HG02623 (cell line): ENCODE measurements at regions not wholly inside any gene's neighbourhood (a gene's known extent, or its start where the extent isn't known, plus 50 kb on each side); places are given as distances from the start of the nearest gene placed in this dataset.

ENCODE experiments used
- ATAC-seq: cut with Tn5 transposase; IDR thresholded peaks from one replicate; pipeline ENCODE4 v1.9.1; 2021; ENCODE audit warnings: moderate library complexity; ENCODE audit not compliant: unreplicated experiment

DNA sequence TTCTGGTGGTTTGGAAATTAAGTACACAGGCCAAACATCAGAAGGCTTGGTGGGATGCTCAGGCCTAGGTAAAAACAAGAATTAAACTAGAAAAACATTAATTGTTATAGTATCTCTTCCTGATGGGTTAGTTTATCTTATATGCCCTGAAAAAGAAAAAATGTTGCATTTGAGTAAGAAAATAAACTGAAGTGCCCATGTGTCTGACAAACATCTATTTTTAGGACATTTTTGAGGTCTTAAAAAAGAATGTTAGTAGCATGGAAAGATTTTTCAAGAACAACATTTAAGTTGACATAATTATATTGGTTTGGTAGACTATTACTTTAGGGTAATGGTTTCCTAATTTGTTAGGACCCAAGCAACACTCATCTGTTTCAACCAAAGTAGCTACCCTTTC, 140.1 kb upstream of the RND3 start:
- no peak for ATAC-seq

DNA sequence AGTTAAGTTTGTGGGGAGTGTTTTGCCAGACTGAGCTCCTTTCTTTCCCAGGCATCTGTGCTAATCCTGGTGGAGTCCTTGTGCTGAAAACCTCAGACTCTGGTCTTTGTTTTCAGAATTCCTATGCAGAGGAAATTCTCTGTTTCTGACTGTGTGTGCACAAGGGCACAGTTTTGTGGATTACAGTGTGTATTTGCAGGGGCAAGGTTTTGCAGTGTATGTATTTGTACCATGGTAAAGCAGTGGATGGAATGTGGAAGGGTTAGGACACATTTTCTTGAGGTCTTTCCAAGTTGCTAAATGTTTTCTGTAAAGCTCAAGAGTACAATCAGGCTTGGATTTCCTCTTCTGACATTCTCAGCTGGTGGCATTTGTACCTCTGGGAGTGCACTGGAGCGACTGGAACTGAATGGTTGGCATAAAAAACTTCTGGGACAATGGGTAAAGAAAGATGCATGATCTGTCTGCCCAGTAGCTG, 139.5 kb upstream of the RND3 start:
- ATAC-seq, result no peak

DNA sequence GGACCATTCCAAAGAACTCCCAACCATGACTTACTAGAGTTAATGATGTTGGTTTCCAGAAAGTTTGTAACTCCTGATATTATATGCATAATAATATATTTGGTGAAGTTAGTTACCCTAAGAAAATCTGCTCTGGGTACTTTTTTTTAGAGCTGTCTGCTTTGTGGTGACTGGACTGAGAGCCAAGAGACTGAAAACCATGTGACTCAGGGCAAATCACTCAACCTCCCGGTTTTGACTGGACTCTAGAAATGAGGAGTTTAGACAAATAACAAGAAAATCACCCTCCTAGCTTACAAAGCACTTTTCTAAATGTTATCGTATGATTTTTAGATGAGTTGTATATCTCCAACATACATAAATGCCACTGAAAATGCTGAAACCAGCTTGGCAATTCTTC, 138.3 kb upstream of the RND3 start:
- no peak for ATAC-seq

DNA sequence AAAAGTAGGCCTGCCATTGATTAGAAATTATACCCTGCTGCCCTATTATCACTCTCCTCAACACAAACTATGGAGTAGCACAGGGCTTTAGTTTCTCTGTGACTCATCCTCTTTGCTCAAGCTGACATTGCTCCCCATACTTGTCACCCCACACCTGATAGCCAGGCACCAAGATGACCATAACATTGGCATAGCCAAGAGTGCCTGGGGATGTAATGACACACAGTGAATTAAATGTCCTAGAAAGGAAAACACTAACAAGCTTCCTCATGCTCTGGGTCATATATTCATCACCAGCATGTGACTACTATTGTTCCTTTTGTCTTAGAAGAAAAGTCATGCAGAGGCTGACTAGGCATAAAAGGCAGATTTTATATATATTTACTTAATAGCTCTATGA, 137.8 kb upstream of the RND3 start:
- ATAC-seq, result no peak

GRCh38 chr2:150624001-150624401, 136.5 kb upstream of the RND3 start:
- ATAC-seq, result no peak

DNA sequence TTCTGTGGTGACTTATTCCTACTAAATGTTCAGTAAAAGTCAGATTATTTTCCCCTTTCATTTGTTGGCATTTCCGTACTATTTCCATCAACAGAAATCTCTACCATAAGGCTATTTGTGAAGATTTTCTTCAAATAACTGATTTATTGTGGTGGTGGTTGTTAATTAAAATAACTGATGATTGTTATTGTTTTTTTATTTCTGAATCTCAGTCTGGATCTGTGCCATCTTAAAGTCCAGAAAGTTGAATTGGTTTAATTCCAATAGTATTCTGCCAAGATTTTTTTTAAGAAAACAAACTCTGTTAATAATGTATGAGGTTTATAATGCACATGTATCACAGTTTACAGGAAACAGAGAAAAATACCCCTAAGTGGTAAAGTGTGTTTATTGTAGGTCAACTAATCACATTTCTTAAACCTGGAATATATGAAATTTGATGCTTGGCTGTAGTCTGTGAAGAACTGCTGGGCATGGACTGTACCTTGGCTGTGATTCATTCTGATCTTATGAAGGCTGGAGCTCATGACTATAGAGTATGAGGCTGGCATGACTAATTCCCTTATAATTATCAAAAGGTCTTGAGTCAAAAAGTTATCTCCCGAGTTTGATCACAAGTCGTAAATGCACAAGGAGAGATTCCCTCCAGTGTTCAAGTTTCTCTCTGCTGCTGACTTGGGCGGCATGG, 134.2 kb upstream of the RND3 start:
- ATAC-seq, result no peak

- ATAC-seq, result no peak
Measured at GRCh38 chr2:150620855-150621254, 133.4 kb upstream of the RND3 start.

- ATAC-seq, result no peak
Measured at GRCh38 chr2:150620416-150620815, 132.9 kb upstream of the RND3 start.

DNA sequence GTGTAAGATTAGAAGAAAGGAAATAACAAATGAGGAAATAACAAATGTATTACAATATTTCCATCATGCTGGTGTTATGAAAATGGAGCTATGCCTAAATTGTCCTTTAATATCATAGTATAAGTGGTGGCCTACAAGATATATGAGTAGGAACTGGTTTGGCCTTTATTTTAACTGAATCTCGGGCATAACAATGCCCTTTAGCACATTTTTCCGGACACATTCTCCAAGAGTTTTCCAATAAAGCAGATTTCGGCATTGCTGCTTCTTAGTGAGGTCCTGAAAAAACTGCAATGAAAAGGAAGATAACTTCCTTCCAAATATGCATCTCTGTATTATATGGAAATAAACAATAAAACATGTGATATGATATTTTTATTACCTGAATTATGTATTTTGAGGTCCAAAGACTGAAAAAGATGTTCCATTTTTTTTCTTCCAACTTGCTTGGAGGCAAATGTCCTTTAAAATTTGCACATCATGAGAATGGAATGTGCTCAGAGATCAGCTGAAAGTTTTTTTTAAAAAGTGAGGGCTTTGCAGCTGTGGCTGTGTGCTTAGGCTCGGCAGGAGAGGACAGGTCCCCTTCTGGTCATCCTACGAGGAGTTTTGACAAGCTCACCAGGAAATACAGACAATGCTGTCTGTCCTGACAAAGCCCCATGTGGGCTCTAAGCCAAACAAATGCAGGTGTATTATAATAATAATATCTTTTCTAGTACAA, 132.3 kb upstream of the RND3 start:
- ATAC-seq, result no peak

DNA sequence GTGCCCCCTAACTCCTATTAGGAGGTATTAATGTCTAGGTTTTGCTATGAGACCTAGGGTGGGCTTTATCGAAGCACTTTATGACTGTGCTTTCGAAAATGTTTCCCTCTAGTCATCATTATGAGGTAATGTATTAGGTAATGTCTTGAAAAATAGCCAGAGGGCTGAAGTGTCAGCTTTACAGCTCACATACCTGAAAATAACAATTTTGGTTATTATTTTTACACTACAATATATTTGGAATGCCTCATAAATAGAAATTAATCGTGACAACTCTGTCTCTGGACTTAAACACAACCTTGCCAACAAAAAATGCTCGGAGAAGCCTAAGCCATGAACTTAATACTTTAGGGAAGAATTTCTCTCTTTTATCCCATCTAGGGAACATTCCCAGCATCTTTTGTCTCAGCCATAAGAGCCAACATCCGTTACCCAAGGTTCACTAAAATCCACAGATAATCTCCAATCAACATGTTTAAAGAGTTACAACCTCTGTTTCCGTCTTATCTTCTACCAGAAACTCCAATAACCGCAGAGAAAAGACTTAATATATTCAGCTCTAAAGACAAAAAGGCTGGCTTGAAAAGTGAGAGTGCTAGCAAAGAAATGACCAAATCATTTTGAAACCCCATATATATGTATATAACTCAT, 130.9 kb upstream of the RND3 start:
- no peak for ATAC-seq

- ATAC-seq, result no peak
Measured at GRCh38 chr2:150617351-150617978, 130.0 kb upstream of the RND3 start.

GRCh38 chr2:150612957-150613710, 125.7 kb upstream of the RND3 start:
- ATAC-seq, result no peak

- peak; percentile 48 for ATAC-seq
Measured at GRCh38 chr2:150610670-150611279, 123.3 kb upstream of the RND3 start.

- no peak for ATAC-seq
Measured at GRCh38 chr2:150609831-150610582, 122.5 kb upstream of the RND3 start.

- ATAC-seq, result no peak
Measured at GRCh38 chr2:150608341-150608740, 120.9 kb upstream of the RND3 start.

GRCh38 chr2:150607390-150607811, 119.9 kb upstream of the RND3 start:
- no peak for ATAC-seq

DNA sequence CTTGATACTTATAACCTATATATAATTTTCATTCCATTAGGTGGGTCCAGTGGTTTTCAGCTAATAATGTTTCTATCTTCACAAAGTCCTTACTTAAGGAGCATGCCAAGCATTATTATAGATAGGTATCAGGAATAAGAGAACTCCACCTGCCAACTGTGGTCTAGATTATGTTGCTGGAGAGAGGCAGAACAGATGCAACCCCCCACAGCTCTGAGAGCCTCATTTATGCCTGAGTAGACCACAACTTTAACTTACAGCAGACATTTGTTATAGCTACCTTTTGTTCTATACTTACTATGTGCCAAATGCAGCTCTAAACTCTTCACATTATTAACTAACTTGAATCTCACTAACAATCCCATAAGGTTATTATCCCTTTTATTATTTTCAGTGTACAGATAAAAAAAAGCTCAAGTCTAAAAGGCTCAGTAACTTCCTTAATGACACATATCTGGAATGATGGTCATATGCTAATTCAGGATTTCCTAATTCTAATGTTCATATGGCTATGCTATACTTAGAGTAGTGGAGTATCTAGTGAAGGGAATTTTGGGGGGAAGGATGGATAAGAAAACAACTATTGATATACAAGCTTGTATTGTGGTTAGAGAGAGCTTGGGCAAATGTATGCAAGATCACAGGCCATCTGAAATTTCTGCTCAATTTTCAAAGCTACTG, 119.1 kb upstream of the RND3 start:
- no peak for ATAC-seq

DNA sequence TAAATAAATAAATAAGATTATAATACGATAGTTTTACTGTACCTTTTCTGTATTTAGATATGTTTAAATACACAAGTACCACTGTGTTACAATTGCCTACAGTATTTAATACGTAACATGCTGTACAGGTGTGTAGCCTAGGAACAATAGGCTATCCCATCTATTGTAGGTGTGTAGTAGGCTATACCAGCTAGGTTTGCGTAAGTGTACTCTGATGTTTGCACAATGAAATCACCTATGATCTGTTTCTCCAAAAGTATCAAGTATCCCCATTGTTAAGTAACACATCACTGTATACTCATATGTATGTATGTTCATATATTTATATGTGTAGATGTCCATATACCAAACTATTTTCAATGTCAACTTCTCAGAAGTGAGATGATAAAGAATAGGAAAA, 118.2 kb upstream of the RND3 start:
- no peak for ATAC-seq
